ENCODE measurements at regions not wholly inside any gene's neighbourhood (a gene's known extent, or its start where the extent isn't known, plus 50 kb on each side); places are given as distances from the start of the nearest gene placed in this dataset.

GRCh38 chr6:102950967-102951366 is 1557.5 kb downstream of the GRIK2 start:
- H3K36me3 ChIP-seq (ENCODE audit: control insufficient read depth in 4 of 4, insufficient read depth in 3 of 4, low read depth in 1 of 4, low read length in 3 of 4): no peaks in the 10 kb centered on the region
- DNase-seq (ENCODE audit: low spot score): no peak
- no peak overlapping the region for H3K27ac ChIP-seq (ENCODE audit: low read depth in 1 of 2, low read length in 2 of 2)
- 57% methylated on average over 3 of the region's 3 CpGs for WGBS
- H3K27me3 ChIP-seq (ENCODE audit: control insufficient read depth in 4 of 4, insufficient read depth in 4 of 4, low read length in 3 of 4): no peaks in the 10 kb centered on the region
- H3K9ac ChIP-seq (ENCODE audit: low read depth in 1 of 2, low read length in 2 of 2): no peak overlapping the region
- H3K4me1 ChIP-seq (ENCODE audit: control insufficient read depth in 4 of 4, insufficient read depth in 4 of 4, low read length in 3 of 4): no peaks in the 10 kb centered on the region
- H3K9me3 ChIP-seq (ENCODE audit: control insufficient read depth in 4 of 4, low read length in 3 of 4): no peaks in the 10 kb centered on the region
- TF ChIP-seq MAX (IDR thresholded peaks at IDR 0.05) (no peak), RAD21 (IDR thresholded peaks at IDR 0.05) (no peak)
- H3K4me3 ChIP-seq (ENCODE audit: low read depth in 1 of 3, low read length in 3 of 3): no peak overlapping the region

- no peaks in the 10 kb centered on the region for H3K27me3 ChIP-seq (ENCODE audit: control insufficient read depth in 4 of 4, insufficient read depth in 4 of 4, low read length in 3 of 4)
- H3K4me3 ChIP-seq (ENCODE audit: low read depth in 1 of 3, low read length in 3 of 3): no peak overlapping the region
- WGBS: 60% methylated on average over 1 of the region's 1 CpG
- TF ChIP-seq FOXA1 (IDR thresholded peaks at IDR 0.05) (no peak), CTCF (IDR thresholded peaks at IDR 0.05; ENCODE audit: low read depth, low read length, missing input control) (no peak), RXRA (IDR thresholded peaks at IDR 0.05) (no peak), YY1 (IDR thresholded peaks at IDR 0.05) (no peak), REST (IDR thresholded peaks at IDR 0.05) (no peak), HNF4A (conservative IDR thresholded peaks at IDR 0.05) (no peak), JUND (IDR thresholded peaks at IDR 0.05) (no peak), MAX (IDR thresholded peaks at IDR 0.05) (no peak), HNF4G (IDR thresholded peaks at IDR 0.05) (no peak), ZBTB33 (IDR thresholded peaks at IDR 0.05) (no peak), ATF3 (IDR thresholded peaks at IDR 0.05) (no peak), TAF1 (conservative IDR thresholded peaks at IDR 0.05) (no peak), GABPA (IDR thresholded peaks at IDR 0.05 in 1 of 2, conservative IDR thresholded peaks at IDR 0.05 in 1 of 2) (no peak), EGR1 (IDR thresholded peaks at IDR 0.05; ENCODE audit: low read depth in 2 of 2) (no peak), SP1 (IDR thresholded peaks at IDR 0.05) (no peak), RAD21 (IDR thresholded peaks at IDR 0.05) (no peak)
- no peaks in the 10 kb centered on the region for H3K36me3 ChIP-seq (ENCODE audit: control insufficient read depth in 4 of 4, insufficient read depth in 3 of 4, low read depth in 1 of 4, low read length in 3 of 4)
- no peak for DNase-seq (ENCODE audit: low spot score)
- no peaks in the 10 kb centered on the region for H3K4me1 ChIP-seq (ENCODE audit: control insufficient read depth in 4 of 4, insufficient read depth in 4 of 4, low read length in 3 of 4)
- H3K9ac ChIP-seq (ENCODE audit: low read depth in 1 of 2, low read length in 2 of 2): no peak overlapping the region
- H3K27ac ChIP-seq (ENCODE audit: low read depth in 1 of 2, low read length in 2 of 2): no peak overlapping the region
- H3K9me3 ChIP-seq (ENCODE audit: control insufficient read depth in 4 of 4, low read length in 3 of 4): no peaks in the 10 kb centered on the region
Observed at GRCh38 chr6:102944475-102944874, 1551.0 kb downstream of the GRIK2 start.

Data from liver (tissue), 8 donors.